ENCODE measurements at regions not wholly inside any gene's neighbourhood (a gene's known extent, or its start where the extent isn't known, plus 50 kb on each side); places are given as distances from the start of the nearest gene placed in this dataset.

DNA sequence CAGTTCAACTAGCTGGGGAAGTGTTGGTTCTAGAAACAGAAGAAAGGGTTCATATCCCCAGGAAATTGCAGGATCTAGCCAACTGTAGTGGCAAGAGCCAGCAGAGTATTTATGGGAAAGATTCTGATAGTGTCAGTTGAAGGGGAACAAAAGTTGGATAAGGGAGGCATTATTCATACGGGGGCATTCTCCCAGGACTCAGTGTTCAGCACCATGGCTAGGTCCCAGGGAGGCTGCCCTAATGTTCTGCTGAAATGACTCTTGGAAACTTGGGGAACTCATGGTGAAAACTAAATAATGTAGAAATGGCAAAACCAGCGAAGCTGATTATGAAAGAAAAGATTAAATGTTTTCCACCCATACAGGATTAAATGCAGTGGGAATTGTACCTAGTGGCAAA is 543.7 kb downstream of the TRIB2 start:
- no peaks in the 10 kb centered on the region for H3K36me3 ChIP-seq (ENCODE audit: control insufficient read depth in 2 of 2, extremely low read depth in 1 of 2, insufficient read depth in 2 of 2, low read length in 2 of 2)
- H3K27me3 ChIP-seq (ENCODE audit: control insufficient read depth in 2 of 2, insufficient read depth in 2 of 2, low read length in 2 of 2): no peaks in the 10 kb centered on the region
- ChIA-PET CTCF (no interaction called here), POLR2A (no interaction called here)
- dilution Hi-C loops (cut with MboI; ENCODE audit: extremely low pct_ligation_motif_present, low sequenced_read_pairs): no loop called here
- no peak overlapping the region for H3K27ac ChIP-seq (ENCODE audit: insufficient read depth, low read depth, low read length)
- no peak overlapping the region for H3K4me3 ChIP-seq (replicated peaks in 1 of 3; ENCODE audit: insufficient read depth in 1 of 3, low read depth in 1 of 3, low read length in 3 of 3)
- no peak overlapping the region for H3K9ac ChIP-seq (replicated peaks; ENCODE audit: extremely low read depth, insufficient read depth, low read length)
- H3K9me1 ChIP-seq (replicated peaks; ENCODE audit: control insufficient read depth, extremely low read depth, insufficient read depth, low read length): no peaks in the 10 kb centered on the region
- intact Hi-C loops (cut with micrococcal nuclease): no loop called here
- H3K79me2 ChIP-seq (ENCODE audit: control insufficient read depth, insufficient read depth, low read length): no peaks in the 10 kb centered on the region
- FAIRE-seq (no peak), DNase-seq (ENCODE audit: low read depth, low spot score) (no peak)
- H3K9me3 ChIP-seq (replicated peaks; ENCODE audit: control insufficient read depth, insufficient read depth, low read length): peaks cover 3% of the 10 kb centered on the region
- no peaks in the 10 kb centered on the region for H4K20me1 ChIP-seq (replicated peaks; ENCODE audit: control insufficient read depth, extremely low read depth, insufficient read depth, low read length)
- no peaks in the 10 kb centered on the region for H3K4me1 ChIP-seq (ENCODE audit: control insufficient read depth, extremely low read depth, insufficient read depth, low read length)
- H3K4me2 ChIP-seq (ENCODE audit: insufficient read depth, low read length): no peak overlapping the region
- BruUV-seq (replicated peaks): no TSS peak
- H2AFZ ChIP-seq (ENCODE audit: low read depth, low read length): no peak overlapping the region
- TF ChIP-seq JUN (IDR thresholded peaks at IDR 0.05; ENCODE audit: borderline replicate concordance, insufficient read depth, insufficient read length, low read depth): no peak
- no peak for TF ChIP-seq EZH2 (IDR thresholded peaks at IDR 0.05; ENCODE audit: borderline replicate concordance, low read depth, low read length, severe bottlenecking)
- TF ChIP-seq POLR2AphosphoS5 (IDR thresholded peaks at IDR 0.05; ENCODE audit: insufficient read depth, low read depth, low read length): no peak
- TF ChIP-seq, protein P1, sequence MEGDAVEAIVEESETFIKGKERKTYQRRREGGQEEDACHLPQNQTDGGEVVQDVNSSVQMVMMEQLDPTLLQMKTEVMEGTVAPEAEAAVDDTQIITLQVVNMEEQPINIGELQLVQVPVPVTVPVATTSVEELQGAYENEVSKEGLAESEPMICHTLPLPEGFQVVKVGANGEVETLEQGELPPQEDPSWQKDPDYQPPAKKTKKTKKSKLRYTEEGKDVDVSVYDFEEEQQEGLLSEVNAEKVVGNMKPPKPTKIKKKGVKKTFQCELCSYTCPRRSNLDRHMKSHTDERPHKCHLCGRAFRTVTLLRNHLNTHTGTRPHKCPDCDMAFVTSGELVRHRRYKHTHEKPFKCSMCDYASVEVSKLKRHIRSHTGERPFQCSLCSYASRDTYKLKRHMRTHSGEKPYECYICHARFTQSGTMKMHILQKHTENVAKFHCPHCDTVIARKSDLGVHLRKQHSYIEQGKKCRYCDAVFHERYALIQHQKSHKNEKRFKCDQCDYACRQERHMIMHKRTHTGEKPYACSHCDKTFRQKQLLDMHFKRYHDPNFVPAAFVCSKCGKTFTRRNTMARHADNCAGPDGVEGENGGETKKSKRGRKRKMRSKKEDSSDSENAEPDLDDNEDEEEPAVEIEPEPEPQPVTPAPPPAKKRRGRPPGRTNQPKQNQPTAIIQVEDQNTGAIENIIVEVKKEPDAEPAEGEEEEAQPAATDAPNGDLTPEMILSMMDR (IDR thresholded peaks at IDR 0.05; ENCODE audit: extremely low read depth in 1 of 2, insufficient read depth in 1 of 2, low read depth in 1 of 2, low read length in 2 of 2): no peak
- no peak for TF ChIP-seq MYC (IDR thresholded peaks at IDR 0.05; ENCODE audit: low read depth, low read length)
- no peak for TF ChIP-seq GATA2 (IDR thresholded peaks at IDR 0.05; ENCODE audit: insufficient read depth, insufficient read length, low read depth, low read length)
- no peak for TF ChIP-seq FOS (IDR thresholded peaks at IDR 0.05; ENCODE audit: borderline replicate concordance, insufficient read depth, low read length)
- TF ChIP-seq, protein P2, sequence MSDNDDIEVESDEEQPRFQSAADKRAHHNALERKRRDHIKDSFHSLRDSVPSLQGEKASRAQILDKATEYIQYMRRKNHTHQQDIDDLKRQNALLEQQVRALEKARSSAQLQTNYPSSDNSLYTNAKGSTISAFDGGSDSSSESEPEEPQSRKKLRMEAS (IDR thresholded peaks at IDR 0.05; ENCODE audit: insufficient read depth, insufficient read length): no peak
- no peak for TF ChIP-seq POLR2A (IDR thresholded peaks at IDR 0.05; ENCODE audit: low read depth, low read length)

All from endothelial cell of umbilical vein (primary cell).